GM04503 (cell line): ENCODE measurements at regions not wholly inside any gene's neighbourhood (a gene's known extent, or its start where the extent isn't known, plus 50 kb on each side); places are given as distances from the start of the nearest gene placed in this dataset.
"Not testable (repeated sequence)": the region's sequence is repeated elsewhere in the genome, so short reads cannot be mapped to it uniquely, and the experiment has no call there.

Experiments used
- DNase-seq: peaks from one replicate; pipeline ENCODE4 v3.0.0-alpha.2; 2012; ENCODE audit warnings: low read depth

DNA sequence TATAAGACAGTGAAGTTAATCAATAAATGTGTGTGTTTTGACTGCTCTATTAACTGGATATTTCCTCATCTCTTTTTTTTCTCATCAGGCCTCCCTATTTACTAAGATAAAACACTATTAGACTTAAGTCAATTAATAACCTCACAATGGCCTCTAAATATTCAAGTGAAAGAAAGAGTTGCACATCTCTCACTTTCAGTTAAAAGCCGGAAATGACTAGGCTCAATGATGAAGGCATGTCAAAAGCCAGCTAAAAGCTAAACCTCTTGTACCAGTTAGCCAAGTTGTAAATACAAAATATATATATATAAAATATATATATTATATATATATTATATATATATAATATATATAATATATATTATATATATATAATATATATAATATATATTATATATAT, 127.0 kb upstream of the MEOX2 start:
- no peak for DNase-seq

- DNase-seq, result not testable (repeated sequence)
Measured at GRCh38 chr7:15810383-15810782, 123.9 kb upstream of the MEOX2 start.

DNA sequence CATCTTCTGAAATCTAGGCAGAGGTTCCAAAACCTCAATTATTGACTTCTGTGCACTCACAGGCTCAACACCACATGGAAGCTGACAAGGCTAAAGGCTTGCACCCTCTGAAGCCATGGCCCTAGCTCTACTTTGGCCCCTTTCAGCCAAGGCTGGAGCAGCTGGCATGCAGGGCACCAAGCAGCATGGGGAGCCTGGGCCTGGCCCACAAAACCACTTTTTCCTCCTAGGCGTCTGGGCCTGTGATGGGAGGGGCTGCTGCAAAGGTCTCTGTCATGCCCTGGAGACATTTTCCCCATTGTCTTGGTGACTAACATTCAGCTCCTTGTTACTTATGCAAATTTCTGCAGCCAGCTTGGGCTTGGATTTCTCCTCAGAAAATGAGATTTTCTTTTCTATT, 123.5 kb upstream of the MEOX2 start:
- not testable (repeated sequence) for DNase-seq

- no peak for DNase-seq
Measured at GRCh38 chr7:15805891-15806290, 119.4 kb upstream of the MEOX2 start.

DNA sequence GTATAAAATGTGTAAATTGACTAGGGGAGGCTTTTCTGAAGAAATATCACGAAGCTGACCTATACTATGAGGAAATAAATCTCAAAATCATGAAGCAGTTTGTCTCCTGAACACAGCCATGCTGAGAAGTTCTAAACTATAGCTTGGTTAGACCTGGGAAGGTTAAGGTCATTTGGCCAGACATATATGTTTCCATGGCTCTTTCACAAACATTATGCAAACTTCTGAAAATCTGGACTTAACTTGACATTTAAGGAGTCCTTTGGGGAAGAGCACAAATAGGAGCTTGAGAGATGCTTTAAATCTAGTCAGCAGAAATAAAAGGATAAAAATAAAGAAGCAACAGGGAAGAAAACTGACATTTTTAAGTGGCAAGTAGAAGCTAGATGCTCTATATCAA, 115.9 kb upstream of the MEOX2 start:
- DNase-seq, result no peak

- DNase-seq, result peak; percentile 69
Measured at GRCh38 chr7:15801551-15801950, 115.1 kb upstream of the MEOX2 start.

GRCh38 chr7:15801041-15801440, 114.6 kb upstream of the MEOX2 start:
- DNase-seq, result no peak

DNA sequence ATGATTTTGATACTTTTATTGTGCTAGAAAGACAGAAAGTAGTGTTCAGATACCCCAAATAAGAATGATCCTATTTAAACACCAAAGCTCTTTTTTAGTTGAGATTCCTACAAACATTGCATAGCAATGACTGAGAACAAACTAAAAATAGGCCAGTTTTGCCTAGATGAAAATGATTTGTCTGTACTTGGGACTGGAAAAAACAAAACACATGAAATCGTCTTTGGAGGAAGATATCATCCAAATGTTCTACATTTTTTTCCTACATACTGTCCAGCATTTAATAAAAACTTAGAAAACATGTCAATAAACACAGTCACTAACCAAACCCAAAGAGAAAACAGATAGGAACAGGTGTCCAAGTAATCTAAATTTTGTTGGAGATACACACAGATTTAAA, 111.6 kb upstream of the MEOX2 start:
- no peak for DNase-seq

GRCh38 chr7:15795393-15795792, 108.9 kb upstream of the MEOX2 start:
- no peak for DNase-seq

DNA sequence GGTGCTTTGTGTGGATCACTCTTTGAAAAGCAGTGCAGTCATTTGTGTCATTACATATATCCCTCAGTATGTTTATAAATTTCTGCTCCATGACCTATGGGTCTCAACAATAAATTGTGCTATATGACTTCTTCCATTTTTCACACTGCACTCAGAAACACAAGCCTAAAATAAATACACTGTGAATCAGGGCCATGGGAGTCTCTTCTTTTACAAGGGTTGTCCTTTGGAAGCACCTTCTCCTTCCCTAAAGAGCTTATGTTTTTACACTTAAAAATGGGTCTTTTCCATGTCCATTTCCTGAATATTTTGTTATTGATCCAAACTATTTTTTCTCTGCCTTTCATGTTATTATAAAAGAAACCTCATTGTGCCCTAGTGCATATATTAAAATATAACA, 108.3 kb upstream of the MEOX2 start:
- DNase-seq, result no peak

- no peak for DNase-seq
Measured at GRCh38 chr7:15784694-15785030, 98.2 kb upstream of the MEOX2 start.

DNA sequence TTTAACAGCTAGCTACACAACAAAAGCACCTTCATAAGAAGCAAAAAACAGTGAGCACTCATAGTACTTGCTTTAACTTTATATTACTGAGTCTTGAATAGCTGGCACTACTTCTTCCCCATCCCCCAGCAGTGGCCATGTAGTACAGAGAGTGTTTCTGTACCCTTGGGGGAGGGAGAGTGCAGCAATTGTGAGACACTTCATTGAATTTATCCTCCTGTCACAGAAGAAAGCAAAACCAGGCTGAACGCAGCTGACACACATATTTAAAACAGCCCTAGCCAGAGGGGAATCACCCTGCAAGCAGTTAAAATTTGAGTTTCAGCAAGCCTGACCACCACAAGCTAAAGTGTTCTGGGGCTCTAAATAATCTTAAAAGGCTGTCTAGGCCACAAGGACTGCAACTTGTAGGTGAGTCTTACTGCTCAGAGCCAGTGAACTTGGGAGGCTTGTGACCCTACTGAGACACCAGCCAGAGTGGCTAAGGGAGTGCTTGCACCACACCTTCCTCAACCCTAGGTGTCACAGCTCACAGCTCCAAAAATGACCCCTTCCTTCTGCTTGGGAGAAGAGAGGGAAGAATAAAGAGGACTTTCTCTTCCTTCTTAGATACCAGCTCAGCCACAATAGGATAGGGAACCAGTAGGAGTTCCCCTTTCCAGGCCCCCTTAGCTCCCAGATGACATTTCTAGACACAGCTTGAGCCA, 97.7 kb upstream of the MEOX2 start:
- DNase-seq, result no peak

DNA sequence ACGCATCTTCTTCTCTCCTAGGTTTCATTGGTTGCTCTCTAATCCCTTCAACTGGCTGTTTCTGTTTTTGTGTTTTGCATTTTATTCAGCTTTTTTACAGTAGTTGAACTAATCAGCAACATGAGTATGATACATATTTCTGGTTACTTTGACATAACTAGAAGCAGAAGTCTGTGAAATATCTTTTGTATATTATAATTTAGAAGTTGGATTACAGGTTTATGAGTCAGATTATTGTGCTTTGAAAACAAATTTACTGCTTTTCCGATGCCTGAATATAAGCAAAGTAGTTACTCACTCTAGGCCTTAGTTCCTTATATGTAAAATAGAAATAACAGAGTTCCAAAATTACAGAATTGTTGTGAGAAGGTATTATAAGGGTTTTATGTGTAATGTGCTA, 96.2 kb upstream of the MEOX2 start:
- DNase-seq, result no peak

GRCh38 chr7:15781944-15782343, 95.5 kb upstream of the MEOX2 start:
- no peak for DNase-seq

DNA sequence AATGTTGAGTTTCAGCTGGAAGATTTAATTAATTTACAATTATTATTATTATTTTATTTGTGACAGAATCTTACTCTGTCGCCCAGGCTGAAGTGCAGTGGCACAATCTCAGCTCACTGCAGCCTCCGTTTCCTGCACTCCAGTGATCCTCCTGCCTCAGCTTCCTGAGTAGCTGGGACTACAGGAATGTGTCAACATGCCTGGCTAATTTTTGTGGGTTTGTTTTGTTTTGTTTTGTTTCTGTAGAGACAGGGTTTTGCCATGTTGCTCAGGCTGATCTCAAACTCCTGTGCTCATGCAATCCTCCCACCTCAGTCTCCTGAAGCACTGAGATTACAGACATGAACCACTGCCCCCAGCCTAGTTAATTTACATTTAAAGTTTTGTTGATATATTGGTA, 93.8 kb upstream of the MEOX2 start:
- peak; percentile 64 for DNase-seq

DNA sequence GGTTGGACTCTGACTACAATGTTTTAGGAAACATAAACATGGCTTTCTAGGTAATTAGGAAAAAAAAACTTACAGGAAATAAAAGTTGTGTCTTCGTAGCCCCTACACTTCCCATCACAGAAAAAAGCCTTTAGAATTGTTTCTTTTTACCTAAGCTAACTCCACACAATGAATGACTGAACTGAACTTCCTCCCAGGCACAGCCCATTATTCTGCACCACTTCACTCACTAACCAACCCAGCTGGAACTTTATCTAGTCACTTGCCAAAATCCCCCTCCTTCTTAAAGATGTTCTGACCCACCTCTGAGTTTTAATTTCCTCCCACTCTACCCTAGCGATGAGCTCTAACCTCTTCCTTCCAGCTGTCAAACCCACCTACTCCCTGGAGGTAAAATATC, 91.7 kb upstream of the MEOX2 start:
- no peak for DNase-seq

GRCh38 chr7:15765753-15766152, 79.3 kb upstream of the MEOX2 start:
- DNase-seq, result no peak

GRCh38 chr7:15764851-15765382, 78.4 kb upstream of the MEOX2 start:
- DNase-seq, result no peak

DNA sequence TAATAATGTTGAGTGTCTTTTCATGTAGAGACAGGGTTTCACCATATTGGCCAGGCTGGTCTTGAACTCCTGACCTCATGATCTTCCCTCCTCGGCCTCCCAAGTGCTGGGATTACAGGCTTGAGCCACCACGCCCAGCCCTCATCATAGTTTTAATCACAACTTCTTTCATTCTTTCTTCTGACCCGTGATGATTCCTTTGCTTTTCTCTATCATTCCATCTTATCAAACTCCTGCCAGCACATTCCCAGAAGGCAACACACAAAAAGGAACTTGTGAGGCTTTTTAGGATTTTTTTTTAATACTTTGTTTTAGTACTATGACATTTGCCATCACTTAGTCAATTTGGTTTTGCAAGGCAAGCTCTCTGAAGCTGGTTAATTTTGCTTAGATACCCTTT, 77.5 kb upstream of the MEOX2 start:
- DNase-seq, result no peak

- peak; percentile 73 for DNase-seq
Measured at GRCh38 chr7:15757041-15758000, 70.8 kb upstream of the MEOX2 start.

- DNase-seq, result peak; percentile 93
Measured at GRCh38 chr7:15755061-15755460, 68.6 kb upstream of the MEOX2 start.

- DNase-seq, result peak; percentile 70
Measured at GRCh38 chr7:15753887-15754579, 67.5 kb upstream of the MEOX2 start.

DNA sequence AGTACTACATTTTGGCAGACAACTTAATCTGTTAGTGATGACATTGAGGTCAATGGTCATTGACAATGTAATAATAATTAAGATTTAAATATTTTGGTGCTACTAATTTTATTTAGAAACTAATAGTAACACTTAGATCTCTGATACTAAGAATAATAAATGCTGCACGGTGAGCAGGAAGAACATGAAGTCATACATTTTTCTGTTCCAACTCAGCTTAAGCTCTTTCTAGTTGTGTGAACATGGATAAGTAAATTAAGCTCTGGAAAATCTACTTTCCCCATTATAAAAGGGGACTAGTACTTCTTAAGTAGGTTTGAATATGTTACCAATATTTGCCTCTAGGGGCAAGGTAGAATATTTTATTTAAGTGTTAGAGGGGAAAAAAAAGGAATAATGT, 65.9 kb upstream of the MEOX2 start:
- DNase-seq, result no peak
